KMS-11 (cell line): ENCODE measurements at regions not wholly inside any gene's neighbourhood (a gene's known extent, or its start where the extent isn't known, plus 50 kb on each side); places are given as distances from the start of the nearest gene placed in this dataset.

ENCODE experiments used
- H2AFZ ChIP-seq: fragments of 200-600 bp; sonication (generic); 2 replicates; pipeline ENCODE4 v1.6.1; 2016; ENCODE audit warnings: antibody characterized with exemption, mixed run types, low read depth
- H3K27ac ChIP-seq: fragments of 200-600 bp; sonication (generic); 2 replicates; pipeline ENCODE4 v1.6.1; 2016; ENCODE audit warnings: mild to moderate bottlenecking, mixed run types
- H3K27me3 ChIP-seq: fragments of 200-600 bp; sonication (generic); 2 replicates; pipeline ENCODE4 v1.6.1; 2017; ENCODE audit warnings: mild to moderate bottlenecking, low read depth, mixed run types, moderate library complexity; ENCODE audit not compliant: insufficient read depth
- H3K36me3 ChIP-seq: fragments of 200-600 bp; sonication (generic); 2 replicates; pipeline ENCODE4 v1.6.1; 2017; ENCODE audit warnings: mild to moderate bottlenecking, mixed run types; ENCODE audit not compliant: insufficient read depth
- H3K4me1 ChIP-seq: fragments of 200-600 bp; sonication (generic); 2 replicates; pipeline ENCODE4 v1.6.1; 2016; ENCODE audit warnings: mild to moderate bottlenecking, low read depth, mixed run types; ENCODE audit not compliant: poor library complexity, severe bottlenecking
- H3K4me2 ChIP-seq: fragments of 200-600 bp; sonication (generic); 2 replicates; pipeline ENCODE4 v1.7.0; 2016; ENCODE audit warnings: mild to moderate bottlenecking, mixed run types
- H3K4me3 ChIP-seq: fragments of 200-600 bp; sonication (generic); IDR thresholded peaks from 2 replicates; pipeline ENCODE4 v1.6.1; 2017; ENCODE audit warnings: low read depth, low read length, mixed read lengths; ENCODE audit not compliant: insufficient read depth
- H3K79me2 ChIP-seq: fragments of 200-600 bp; sonication (generic); 2 replicates; pipeline ENCODE4 v1.6.1; 2016; ENCODE audit warnings: low read depth, mixed run types; ENCODE audit not compliant: insufficient read depth
- H3K9ac ChIP-seq: fragments of 200-600 bp; sonication (generic); 2 replicates; pipeline ENCODE4 v1.6.1; 2016; ENCODE audit warnings: mild to moderate bottlenecking, mixed run types
- H4K20me1 ChIP-seq: fragments of 200-600 bp; sonication (generic); 2 replicates; pipeline ENCODE4 v1.6.1; 2016; ENCODE audit warnings: mild to moderate bottlenecking, mixed run types; ENCODE audit not compliant: insufficient read depth
- TF ChIP-seq, protein P1 (sequence below): fragments of 200-600 bp; sonication (generic); conservative IDR thresholded peaks from 2 replicates; pipeline ENCODE4 v1.6.1; 2017; ENCODE audit warnings: low read depth, mild to moderate bottlenecking, antibody characterized with exemption, low read length, moderate library complexity, mixed read lengths

- H3K27me3 ChIP-seq, result no peaks in the 10 kb centered on the region
- no peaks in the 10 kb centered on the region for H3K36me3 ChIP-seq
- TF ChIP-seq, protein P1, sequence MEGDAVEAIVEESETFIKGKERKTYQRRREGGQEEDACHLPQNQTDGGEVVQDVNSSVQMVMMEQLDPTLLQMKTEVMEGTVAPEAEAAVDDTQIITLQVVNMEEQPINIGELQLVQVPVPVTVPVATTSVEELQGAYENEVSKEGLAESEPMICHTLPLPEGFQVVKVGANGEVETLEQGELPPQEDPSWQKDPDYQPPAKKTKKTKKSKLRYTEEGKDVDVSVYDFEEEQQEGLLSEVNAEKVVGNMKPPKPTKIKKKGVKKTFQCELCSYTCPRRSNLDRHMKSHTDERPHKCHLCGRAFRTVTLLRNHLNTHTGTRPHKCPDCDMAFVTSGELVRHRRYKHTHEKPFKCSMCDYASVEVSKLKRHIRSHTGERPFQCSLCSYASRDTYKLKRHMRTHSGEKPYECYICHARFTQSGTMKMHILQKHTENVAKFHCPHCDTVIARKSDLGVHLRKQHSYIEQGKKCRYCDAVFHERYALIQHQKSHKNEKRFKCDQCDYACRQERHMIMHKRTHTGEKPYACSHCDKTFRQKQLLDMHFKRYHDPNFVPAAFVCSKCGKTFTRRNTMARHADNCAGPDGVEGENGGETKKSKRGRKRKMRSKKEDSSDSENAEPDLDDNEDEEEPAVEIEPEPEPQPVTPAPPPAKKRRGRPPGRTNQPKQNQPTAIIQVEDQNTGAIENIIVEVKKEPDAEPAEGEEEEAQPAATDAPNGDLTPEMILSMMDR, result no peak
These were observed 282.2 kb downstream of the CDH26 start for GRCh38 chr20:60240415-60240814.

GRCh38 chr20:60240986-60241385, 282.8 kb downstream of the CDH26 start:
- H4K20me1 ChIP-seq, result no peaks in the 10 kb centered on the region
- H3K36me3 ChIP-seq, result no peaks in the 10 kb centered on the region
- no peak overlapping the region for H3K27ac ChIP-seq
- TF ChIP-seq, protein P1, result no peak
- H3K4me2 ChIP-seq, result no peak overlapping the region
- H3K4me3 ChIP-seq, result no peak overlapping the region
- no peaks in the 10 kb centered on the region for H3K27me3 ChIP-seq
- no peak overlapping the region for H3K9ac ChIP-seq
- H3K4me1 ChIP-seq, result no peaks in the 10 kb centered on the region
- H3K79me2 ChIP-seq, result no peaks in the 10 kb centered on the region
- no peak overlapping the region for H2AFZ ChIP-seq

More at GRCh38 chr20:60240415-60240814, 282.2 kb downstream of the CDH26 start:
- no peak overlapping the region for H3K27ac ChIP-seq
- H3K4me3 ChIP-seq, result no peak overlapping the region
- H3K9ac ChIP-seq, result no peak overlapping the region
- no peaks in the 10 kb centered on the region for H4K20me1 ChIP-seq
- no peaks in the 10 kb centered on the region for H3K79me2 ChIP-seq
- H2AFZ ChIP-seq, result no peak overlapping the region
- H3K4me2 ChIP-seq, result no peak overlapping the region
- no peaks in the 10 kb centered on the region for H3K4me1 ChIP-seq

DNA sequence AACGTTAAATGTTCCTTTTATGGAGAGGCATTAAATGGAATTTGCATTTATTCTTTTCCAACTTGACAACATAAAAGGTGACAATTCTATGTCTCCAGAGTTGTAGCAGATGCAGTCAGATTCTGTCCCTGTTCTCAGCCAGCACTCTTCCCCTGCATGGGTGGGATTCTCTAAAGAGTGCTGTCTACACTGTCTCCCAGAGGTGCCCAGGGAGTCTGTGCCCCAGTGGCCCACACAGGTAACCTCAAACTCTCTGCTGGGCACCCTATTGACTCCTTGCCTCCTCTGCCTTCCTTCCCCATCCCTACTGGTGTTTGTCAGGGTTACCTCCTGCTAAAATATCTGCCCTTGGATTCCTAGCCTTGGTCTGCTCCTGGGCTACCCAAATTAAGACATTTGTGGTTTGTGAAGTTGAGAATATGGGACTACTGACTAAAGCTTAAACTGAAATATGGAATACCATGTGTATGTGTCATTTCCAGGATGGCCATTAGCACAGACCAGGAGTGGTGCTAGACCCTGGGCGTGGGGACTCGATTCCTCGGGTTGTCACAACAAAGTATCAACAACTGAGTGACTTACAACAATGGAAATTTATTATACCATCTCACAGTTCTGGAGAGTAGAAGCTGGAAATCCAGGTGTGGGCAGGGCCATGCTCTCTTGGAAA, 284.7 kb downstream of the CDH26 start:
- Histone ChIP-seq H3K4me2 (no peak overlapping the region), H3K4me3 (no peak overlapping the region), H3K36me3 (no peaks in the 10 kb centered on the region), H3K27me3 (no peaks in the 10 kb centered on the region), H3K9ac (no peak overlapping the region), H2AFZ (no peak overlapping the region), H3K4me1 (no peaks in the 10 kb centered on the region), H3K79me2 (no peaks in the 10 kb centered on the region), H4K20me1 (no peaks in the 10 kb centered on the region), H3K27ac (no peak overlapping the region)
- TF ChIP-seq, protein P1, result no peak

DNA sequence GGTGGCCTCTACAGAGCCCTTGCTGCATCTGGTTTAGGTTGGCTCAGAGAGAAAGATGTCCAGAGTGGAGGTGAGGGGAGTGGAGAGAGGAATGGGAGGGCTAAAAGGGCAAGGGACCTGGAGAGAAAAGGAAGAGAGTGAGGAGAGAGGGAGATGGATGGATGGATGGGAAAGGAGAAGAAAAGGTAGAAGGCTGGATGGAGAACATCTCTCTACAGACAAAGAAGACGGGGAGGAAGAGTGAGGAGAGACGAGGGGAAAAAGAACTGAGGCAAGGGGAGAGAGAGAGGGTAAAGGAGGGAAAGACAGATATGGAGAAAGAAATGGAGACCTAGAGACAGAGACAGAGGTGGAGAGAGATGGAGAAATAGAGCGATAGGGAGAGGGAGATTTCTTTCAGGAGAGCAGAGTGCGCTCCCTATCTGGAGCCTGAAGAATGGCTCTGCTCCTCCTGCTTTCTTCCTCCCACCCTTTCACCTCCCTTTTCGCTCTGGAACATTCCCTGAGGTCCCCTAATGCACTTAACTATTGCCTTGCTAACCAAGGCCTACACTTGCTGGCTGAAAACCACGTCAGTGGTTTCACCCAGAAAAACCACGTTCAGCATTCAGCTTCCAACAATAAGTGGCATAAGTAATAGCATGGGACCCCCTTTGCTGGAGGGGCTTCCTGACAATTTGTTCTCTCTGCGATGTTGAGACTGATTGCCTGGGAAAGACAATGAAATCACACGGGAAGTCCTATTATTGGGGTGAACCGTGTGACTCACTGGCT, 286.3 kb downstream of the CDH26 start:
- Histone ChIP-seq H3K27me3 (no peaks in the 10 kb centered on the region), H3K4me2 (no peak overlapping the region), H3K79me2 (no peaks in the 10 kb centered on the region), H3K4me1 (no peaks in the 10 kb centered on the region), H2AFZ (no peak overlapping the region), H3K27ac (no peak overlapping the region), H3K4me3 (no peak overlapping the region), H3K36me3 (no peaks in the 10 kb centered on the region), H3K9ac (no peak overlapping the region), H4K20me1 (no peaks in the 10 kb centered on the region)
- TF ChIP-seq, protein P1, result no peak
